ENCODE measurements at regions not wholly inside any gene's neighbourhood (a gene's known extent, or its start where the extent isn't known, plus 50 kb on each side); places are given as distances from the start of the nearest gene placed in this dataset.

DNA sequence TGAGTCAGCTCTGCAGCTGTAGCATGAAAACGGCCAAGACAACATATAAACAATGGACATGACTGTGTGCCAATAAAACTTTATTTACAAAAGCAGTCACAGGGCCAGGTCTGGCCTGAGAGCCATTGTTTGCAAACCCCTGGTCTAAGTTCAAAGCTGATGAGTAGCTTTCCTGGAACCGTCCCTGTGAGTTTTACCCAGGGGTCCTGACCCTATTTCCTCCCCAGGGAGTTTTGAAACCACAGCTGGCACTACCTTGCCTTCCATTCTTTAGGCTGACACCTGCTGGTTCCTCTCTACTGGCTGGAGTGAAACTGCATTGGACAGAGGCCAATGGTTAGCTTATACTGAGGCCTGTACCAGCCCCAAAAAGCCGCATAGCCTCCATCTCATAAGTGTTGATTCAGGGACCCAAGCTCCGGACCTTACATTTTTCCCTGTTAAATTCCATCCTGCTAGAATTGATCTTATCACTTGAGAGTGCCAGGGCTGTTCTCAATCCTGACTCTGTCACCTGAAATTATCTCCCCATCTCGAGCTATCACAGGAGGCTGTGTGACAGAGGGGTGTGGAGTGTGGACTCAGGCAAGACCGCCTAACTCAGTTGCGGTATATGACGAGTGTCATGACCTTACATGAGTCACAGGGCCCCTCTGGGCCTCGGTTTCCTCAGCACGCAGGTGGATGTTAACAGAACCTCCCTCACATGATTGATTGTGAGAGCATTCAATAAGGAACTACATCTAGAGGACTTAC, 343.6 kb downstream of the NPHP4 start:
- TF ChIP-seq, protein P1, sequence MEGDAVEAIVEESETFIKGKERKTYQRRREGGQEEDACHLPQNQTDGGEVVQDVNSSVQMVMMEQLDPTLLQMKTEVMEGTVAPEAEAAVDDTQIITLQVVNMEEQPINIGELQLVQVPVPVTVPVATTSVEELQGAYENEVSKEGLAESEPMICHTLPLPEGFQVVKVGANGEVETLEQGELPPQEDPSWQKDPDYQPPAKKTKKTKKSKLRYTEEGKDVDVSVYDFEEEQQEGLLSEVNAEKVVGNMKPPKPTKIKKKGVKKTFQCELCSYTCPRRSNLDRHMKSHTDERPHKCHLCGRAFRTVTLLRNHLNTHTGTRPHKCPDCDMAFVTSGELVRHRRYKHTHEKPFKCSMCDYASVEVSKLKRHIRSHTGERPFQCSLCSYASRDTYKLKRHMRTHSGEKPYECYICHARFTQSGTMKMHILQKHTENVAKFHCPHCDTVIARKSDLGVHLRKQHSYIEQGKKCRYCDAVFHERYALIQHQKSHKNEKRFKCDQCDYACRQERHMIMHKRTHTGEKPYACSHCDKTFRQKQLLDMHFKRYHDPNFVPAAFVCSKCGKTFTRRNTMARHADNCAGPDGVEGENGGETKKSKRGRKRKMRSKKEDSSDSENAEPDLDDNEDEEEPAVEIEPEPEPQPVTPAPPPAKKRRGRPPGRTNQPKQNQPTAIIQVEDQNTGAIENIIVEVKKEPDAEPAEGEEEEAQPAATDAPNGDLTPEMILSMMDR (IDR thresholded peaks at IDR 0.05; ENCODE audit: low read depth, low read length, missing input control), result no peak
- TF ChIP-seq, protein P2, sequence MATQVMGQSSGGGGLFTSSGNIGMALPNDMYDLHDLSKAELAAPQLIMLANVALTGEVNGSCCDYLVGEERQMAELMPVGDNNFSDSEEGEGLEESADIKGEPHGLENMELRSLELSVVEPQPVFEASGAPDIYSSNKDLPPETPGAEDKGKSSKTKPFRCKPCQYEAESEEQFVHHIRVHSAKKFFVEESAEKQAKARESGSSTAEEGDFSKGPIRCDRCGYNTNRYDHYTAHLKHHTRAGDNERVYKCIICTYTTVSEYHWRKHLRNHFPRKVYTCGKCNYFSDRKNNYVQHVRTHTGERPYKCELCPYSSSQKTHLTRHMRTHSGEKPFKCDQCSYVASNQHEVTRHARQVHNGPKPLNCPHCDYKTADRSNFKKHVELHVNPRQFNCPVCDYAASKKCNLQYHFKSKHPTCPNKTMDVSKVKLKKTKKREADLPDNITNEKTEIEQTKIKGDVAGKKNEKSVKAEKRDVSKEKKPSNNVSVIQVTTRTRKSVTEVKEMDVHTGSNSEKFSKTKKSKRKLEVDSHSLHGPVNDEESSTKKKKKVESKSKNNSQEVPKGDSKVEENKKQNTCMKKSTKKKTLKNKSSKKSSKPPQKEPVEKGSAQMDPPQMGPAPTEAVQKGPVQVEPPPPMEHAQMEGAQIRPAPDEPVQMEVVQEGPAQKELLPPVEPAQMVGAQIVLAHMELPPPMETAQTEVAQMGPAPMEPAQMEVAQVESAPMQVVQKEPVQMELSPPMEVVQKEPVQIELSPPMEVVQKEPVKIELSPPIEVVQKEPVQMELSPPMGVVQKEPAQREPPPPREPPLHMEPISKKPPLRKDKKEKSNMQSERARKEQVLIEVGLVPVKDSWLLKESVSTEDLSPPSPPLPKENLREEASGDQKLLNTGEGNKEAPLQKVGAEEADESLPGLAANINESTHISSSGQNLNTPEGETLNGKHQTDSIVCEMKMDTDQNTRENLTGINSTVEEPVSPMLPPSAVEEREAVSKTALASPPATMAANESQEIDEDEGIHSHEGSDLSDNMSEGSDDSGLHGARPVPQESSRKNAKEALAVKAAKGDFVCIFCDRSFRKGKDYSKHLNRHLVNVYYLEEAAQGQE (IDR thresholded peaks at IDR 0.05), result no peak
- no peak for TF ChIP-seq JUND (IDR thresholded peaks at IDR 0.05)
- TF ChIP-seq, protein P3, sequence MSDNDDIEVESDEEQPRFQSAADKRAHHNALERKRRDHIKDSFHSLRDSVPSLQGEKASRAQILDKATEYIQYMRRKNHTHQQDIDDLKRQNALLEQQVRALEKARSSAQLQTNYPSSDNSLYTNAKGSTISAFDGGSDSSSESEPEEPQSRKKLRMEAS (IDR thresholded peaks at IDR 0.05), result no peak
- TF ChIP-seq YY1 (IDR thresholded peaks at IDR 0.05), result no peak
- TF ChIP-seq, protein P4, sequence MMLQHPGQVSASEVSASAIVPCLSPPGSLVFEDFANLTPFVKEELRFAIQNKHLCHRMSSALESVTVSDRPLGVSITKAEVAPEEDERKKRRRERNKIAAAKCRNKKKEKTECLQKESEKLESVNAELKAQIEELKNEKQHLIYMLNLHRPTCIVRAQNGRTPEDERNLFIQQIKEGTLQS (IDR thresholded peaks at IDR 0.05), result no peak
- no peak for TF ChIP-seq TAF1 (conservative IDR thresholded peaks at IDR 0.05)
- TF ChIP-seq EGR1 (IDR thresholded peaks at IDR 0.05; ENCODE audit: low read depth in 2 of 2), result no peak
